ENCODE measurements at regions not wholly inside any gene's neighbourhood (a gene's known extent, or its start where the extent isn't known, plus 50 kb on each side); places are given as distances from the start of the nearest gene placed in this dataset.

DNA sequence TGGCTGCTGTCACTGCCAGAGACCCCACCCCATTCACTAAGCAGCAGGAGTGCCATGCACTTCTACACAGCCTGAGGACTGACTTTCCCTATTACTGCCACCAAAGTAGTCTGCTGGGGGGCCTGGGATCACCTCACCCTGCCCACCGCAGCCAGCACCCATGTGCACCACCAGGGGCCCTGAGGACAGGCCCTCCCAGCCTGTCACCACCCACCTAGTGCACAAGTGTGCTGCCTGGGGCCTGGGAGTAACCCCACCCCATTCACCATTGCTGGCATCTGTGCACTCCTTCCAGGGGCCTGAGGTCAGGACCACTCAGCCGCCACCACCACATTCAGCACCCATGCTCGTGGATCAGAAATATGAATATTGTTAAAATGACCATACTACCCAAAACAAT, 247.8 kb upstream of the NCKAP5 start:
- no peaks in the 10 kb centered on the region for H3K36me3 ChIP-seq (ENCODE audit: control insufficient read depth, insufficient read depth, low read length)
- ATAC-seq (ENCODE audit: low read depth), result no peak
- H3K9me3 ChIP-seq (ENCODE audit: control insufficient read depth, insufficient read depth, low read length), result no peaks in the 10 kb centered on the region
- peak overlapping the region; percentile 25 for H2AFZ ChIP-seq (replicated peaks; ENCODE audit: low read length, poor library complexity)
- H3K4me3 ChIP-seq (ENCODE audit: insufficient read depth, low read depth, low read length), result no peak overlapping the region
- peak overlapping the region; percentile 98; the same call in 2 of the 3 replicates for H2BK15ac ChIP-seq (ENCODE audit: low read depth, low read length)
- peak overlapping the region; percentile 79 for H2AK9ac ChIP-seq (replicated peaks; ENCODE audit: low read depth, low read length, poor library complexity)
- H4K8ac ChIP-seq (ENCODE audit: low read depth in 2 of 2, low read length in 2 of 2), result peak overlapping the region; percentile 81 to 84
- DNase-seq, result no peak
- H3K9me1 ChIP-seq (ENCODE audit: insufficient read depth, low read length), result peaks cover 28% of the 10 kb centered on the region
- H3K27ac ChIP-seq (ENCODE audit: insufficient read depth, low read length), result peak overlapping the region; percentile 53
- intact Hi-C loops (cut with micrococcal nuclease), result no loop called here
- no peak overlapping the region for H3K9ac ChIP-seq (ENCODE audit: low read depth, low read length)
- peak overlapping the region; percentile 73 for H3K23ac ChIP-seq (ENCODE audit: low read depth, low read length)
- H4K91ac ChIP-seq (ENCODE audit: insufficient read depth, low read depth, low read length), result peak overlapping the region; percentile 78
- no TSS peak for BruUV-seq (replicated peaks)
- no peak overlapping the region for H3K4me2 ChIP-seq (ENCODE audit: low read depth, low read length)
- peak overlapping the region; percentile 86 for H2BK5ac ChIP-seq (ENCODE audit: low read depth, low read length, poor library complexity, severe bottlenecking)
- H3K14ac ChIP-seq (replicated peaks; ENCODE audit: low read depth, low read length), result peak overlapping the region; percentile 89
- H3K18ac ChIP-seq (ENCODE audit: low read depth, low read length), result peak overlapping the region; percentile 2
- in situ Hi-C loops (cut with MboI; ENCODE audit: low sequenced_read_pairs), result no loop called here
- peak overlapping the region; percentile 97 for H2AK5ac ChIP-seq (ENCODE audit: low read depth, low read length)
- peak overlapping the region; percentile 90 for H2BK120ac ChIP-seq (ENCODE audit: low read depth, low read length)
- H3K56ac ChIP-seq (ENCODE audit: extremely low read depth, insufficient read depth, low read length), result no peak overlapping the region
- H3K27me3 ChIP-seq (ENCODE audit: control insufficient read depth, insufficient read depth, low read length), result no peaks in the 10 kb centered on the region
- WGBS, 2 experiments (ENCODE audit: extremely low coverage in 2 of 2, insufficient read length in 1 of 2), result no CpG with 5 or more reads among the region's 3 CpGs
- H3K79me1 ChIP-seq (ENCODE audit: low read depth in 1 of 2, low read length in 2 of 2), result peaks cover 0 to 29% of the 10 kb centered on the region in 2 experiments; a peak in 3 of 4 replicates
- peak overlapping the region; percentile 73 for H3K4ac ChIP-seq (ENCODE audit: low read depth, low read length)
- H4K20me1 ChIP-seq (ENCODE audit: insufficient read depth, low read length), result no peaks in the 10 kb centered on the region
- TF ChIP-seq, protein P1, sequence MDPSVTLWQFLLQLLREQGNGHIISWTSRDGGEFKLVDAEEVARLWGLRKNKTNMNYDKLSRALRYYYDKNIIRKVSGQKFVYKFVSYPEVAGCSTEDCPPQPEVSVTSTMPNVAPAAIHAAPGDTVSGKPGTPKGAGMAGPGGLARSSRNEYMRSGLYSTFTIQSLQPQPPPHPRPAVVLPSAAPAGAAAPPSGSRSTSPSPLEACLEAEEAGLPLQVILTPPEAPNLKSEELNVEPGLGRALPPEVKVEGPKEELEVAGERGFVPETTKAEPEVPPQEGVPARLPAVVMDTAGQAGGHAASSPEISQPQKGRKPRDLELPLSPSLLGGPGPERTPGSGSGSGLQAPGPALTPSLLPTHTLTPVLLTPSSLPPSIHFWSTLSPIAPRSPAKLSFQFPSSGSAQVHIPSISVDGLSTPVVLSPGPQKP (IDR thresholded peaks at IDR 0.05; ENCODE audit: borderline replicate concordance, low read depth, low read length), result no peak
- TF ChIP-seq, protein P2, sequence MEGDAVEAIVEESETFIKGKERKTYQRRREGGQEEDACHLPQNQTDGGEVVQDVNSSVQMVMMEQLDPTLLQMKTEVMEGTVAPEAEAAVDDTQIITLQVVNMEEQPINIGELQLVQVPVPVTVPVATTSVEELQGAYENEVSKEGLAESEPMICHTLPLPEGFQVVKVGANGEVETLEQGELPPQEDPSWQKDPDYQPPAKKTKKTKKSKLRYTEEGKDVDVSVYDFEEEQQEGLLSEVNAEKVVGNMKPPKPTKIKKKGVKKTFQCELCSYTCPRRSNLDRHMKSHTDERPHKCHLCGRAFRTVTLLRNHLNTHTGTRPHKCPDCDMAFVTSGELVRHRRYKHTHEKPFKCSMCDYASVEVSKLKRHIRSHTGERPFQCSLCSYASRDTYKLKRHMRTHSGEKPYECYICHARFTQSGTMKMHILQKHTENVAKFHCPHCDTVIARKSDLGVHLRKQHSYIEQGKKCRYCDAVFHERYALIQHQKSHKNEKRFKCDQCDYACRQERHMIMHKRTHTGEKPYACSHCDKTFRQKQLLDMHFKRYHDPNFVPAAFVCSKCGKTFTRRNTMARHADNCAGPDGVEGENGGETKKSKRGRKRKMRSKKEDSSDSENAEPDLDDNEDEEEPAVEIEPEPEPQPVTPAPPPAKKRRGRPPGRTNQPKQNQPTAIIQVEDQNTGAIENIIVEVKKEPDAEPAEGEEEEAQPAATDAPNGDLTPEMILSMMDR (conservative IDR thresholded peaks at IDR 0.05; ENCODE audit: low read depth, low read length), result no peak
- TF ChIP-seq POLR2A (IDR thresholded peaks at IDR 0.05; ENCODE audit: low read depth, low read length) (no peak), CEBPB (IDR thresholded peaks at IDR 0.05; ENCODE audit: low read depth, low read length) (no peak), RFX5 (IDR thresholded peaks at IDR 0.05; ENCODE audit: low read depth, low read length) (no peak), MAFK (IDR thresholded peaks at IDR 0.05; ENCODE audit: low read depth, low read length) (no peak), MAZ (IDR thresholded peaks at IDR 0.05; ENCODE audit: borderline replicate concordance, low read depth, low read length) (no peak)
- peaks cover 14% of the 10 kb centered on the region for H3K4me1 ChIP-seq (ENCODE audit: control insufficient read depth, insufficient read depth, low read length)
- dilution Hi-C loops (cut with HindIII; ENCODE audit: low sequenced_read_pairs, unreplicated experiment), result no loop called here
- ChIA-PET POLR2A (ENCODE audit: unreplicated experiment) (no interaction called here), CTCF (no interaction called here)
- H2BK20ac ChIP-seq (ENCODE audit: low read depth, low read length), result peak overlapping the region; percentile 86
- peak overlapping the region; percentile 78 for H4K5ac ChIP-seq (ENCODE audit: low read depth, low read length)
